HL-60/S4 treated with phorbol 12-myristate 13-acetate at 8.2 ng/mL for 4 days and 3 days (cell line): ENCODE measurements at regions not wholly inside any gene's neighbourhood (a gene's known extent, or its start where the extent isn't known, plus 50 kb on each side); places are given as distances from the start of the nearest gene placed in this dataset.

ENCODE experiments used
- in situ Hi-C: fragments of 300-500 bp; cut with MboI; formaldehyde crosslinking; loops from 2 replicates; pipeline ENCODE4 v1.15.0; 2022; ENCODE audit warnings: low sequenced_read_pairs

DNA sequence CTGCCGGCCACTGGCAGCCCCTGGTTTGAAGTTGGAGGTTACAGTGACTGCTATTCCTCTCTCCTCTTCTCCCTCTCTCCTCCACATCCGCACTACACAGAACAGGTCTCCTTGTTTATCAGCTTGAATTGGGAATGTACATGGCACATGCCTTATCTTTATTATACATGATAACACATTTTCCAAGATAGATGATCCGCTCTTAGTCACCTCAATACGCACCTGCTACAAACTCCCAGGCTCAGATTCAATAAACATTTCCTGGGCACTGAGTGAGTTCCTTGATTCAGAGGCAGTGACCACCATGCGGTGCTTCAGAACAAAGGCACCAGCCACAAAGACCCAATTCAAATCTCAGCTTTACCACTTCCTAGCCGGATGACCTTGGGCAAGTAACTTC is 227.7 kb downstream of the TSHZ3 start:
- in situ Hi-C loops = no loop called here

DNA sequence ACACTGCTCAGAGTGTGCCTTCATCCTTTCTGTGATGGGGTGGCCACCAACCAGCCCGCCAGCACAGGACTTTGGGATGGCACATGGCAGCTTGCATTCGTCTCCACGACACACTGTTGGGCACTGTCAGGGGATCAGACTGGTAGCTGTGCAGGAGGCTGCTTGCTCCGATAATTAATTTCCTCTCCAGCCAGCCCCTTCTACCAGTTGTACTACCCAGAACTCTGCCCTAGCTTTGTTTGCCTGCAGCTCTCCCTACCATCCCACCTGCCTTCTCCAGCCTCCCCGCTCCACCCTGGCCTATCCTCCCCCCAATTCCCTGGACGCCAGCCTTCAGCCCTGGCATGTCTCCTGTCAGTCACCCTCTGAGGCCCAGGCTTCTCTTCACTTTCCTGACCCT is 228.3 kb downstream of the TSHZ3 start:
- in situ Hi-C loops = no loop called here

DNA sequence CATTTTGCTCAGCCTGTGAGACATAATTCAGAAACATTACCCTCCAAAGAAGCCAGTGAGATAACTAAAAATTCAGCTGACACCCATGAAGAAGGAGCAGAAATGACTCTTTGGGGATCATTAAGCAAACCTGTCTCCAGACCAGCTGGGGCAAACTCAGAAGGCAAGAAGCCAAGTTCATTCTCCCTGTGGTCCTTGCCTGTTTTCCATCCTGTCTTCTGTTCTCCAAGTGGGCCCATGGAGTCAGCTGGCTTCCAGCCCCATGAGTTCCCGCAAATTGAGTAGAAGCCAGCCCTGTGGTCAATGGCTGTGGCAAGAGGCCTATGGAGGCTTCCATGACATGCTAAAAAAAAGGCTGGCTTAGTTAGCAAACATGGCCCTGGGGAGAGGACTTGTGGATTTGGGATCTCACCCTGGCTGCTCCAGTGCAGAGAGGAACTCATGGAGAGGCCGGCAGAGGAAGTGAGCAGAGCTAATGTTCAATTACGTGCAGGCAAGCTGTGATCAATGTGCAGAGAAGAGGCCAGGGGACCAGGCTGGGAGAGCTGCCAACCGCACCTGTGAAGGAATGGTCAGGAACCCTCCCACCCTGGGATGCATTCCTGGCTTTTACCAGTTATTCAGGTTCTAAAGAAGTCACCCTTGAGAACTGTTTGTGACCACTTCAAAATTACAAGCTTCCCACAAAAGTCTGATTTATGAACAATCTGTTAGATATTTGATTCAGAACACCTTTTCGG is 229.1 kb downstream of the TSHZ3 start:
- in situ Hi-C loops = no loop called here

DNA sequence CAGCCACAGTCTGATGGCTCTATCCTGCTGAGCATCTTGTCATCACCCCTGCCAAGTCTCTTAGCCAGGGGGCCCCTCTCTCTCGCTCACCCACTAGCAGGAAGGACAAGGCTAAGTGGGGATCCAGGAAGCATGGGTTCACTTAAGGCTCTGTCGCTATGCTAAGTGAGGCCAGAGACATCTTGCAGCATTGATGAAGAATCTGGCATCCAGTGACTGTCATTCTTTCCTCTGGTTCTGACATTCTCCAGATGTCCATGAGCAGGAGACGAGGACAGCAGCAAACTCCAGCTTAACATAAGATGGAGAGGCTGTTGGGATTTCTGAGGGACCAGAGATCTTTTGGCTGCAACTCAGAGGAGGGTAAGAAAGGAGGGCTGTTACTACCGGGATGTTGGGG is 230.2 kb downstream of the TSHZ3 start:
- in situ Hi-C loops = no loop called here

DNA sequence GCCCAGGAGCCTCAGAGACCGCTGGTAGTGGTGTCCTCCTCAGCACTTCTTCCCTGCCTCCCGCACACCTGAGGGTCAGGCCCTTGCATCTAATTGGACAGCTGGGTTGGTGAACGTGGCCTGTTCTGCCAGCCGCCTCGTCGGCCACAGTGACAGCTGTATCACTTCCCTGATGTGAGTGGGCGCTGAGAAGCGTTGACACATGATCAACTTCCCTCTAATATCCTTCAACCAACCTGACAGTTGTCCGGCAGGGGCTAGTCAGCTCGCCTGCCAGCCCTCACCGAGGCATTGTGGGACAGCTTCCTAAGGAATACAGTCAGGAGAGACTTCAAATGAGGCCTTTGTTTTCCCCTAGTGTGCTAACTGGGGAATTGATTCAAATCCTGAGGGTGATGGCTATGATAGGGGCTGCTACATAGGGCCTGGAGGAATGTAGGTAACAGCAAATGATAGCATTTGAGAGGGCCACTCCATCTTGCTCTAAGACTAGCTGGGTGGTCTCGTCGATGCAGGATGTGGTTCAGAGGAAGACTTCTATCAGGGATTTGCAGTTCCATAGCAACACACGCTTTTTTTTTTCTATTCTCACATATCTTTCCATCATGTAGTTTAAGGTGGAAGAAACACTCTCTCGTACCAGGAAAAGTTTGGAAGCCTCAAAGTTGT is 230.8 kb downstream of the TSHZ3 start:
- in situ Hi-C loops = no loop called here

DNA sequence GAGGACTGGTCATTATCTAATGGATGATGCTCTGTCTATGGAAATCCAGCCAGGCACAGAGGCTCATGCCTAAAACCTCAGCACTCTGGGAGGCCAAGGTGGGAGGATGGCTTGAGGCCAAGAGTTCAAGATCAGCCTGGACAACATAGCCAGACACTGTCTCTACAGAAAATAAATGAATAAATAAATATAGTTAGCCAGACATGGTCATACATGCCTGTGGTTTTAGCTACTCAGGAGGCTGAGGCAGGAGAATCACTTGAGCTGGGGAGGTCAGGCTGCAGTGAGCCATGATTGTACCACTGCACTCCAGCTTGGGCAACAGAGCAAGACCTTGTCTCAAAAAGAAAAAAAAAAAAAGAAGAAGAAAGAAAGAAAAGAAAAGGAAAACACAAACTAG is 234.7 kb downstream of the TSHZ3 start:
- in situ Hi-C loops = no loop called here

DNA sequence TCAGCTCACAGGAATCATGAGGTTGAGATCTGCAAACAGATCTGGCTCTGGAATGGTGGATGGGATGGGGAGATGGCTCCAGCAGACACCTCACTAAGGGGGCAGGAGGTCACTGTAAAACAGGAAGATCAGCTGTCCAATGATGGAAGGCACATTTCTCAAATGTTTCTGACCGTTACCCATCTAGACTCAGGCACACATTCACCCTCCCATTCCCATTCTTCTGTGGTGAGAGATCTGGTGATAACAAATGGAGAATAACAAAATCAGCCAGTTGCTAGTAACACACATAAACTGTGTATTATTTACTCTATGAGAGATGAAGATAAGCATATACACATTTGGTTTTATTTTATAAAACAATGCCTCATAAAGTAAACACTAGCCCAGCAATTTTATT is 235.9 kb downstream of the TSHZ3 start:
- in situ Hi-C loops = no loop called here

DNA sequence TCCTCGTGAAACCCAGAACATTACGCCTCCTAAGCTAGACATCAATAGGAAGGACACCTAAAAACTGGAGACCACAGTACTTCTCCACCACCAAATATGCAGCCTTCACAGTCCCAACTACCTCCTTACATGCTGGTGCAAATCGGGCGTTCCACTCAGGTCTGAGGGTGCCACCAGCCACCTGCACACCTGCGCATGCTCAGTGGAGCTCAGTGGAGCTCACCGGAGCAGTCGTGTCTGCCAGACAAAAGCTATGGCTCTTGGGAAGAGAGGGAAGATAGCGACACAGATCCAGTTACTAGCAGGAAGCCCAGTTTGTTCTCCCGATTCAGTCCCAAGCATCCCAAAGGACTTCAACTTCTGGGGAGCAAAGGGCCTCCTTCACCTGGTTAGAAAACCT is 237.1 kb downstream of the TSHZ3 start:
- in situ Hi-C loops = no loop called here

DNA sequence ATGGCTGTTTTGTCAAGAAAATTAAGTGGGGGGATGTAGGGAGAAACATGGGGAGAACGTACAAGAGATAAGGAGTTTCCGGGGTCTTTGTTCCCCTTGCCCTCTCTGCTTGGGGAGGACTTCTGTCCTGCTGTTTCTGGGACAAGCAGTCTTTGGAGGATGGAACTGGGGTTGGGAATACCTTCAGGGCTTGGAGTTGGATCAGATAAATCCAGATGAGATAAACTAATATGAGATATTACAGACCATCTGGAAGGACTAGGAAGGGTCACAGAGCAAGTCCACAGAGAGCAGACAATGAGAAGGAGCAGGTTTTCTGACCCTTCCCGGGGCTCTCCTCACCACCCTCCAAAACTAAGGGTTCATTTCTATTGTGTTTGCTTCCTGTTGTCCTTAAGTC is 237.5 kb downstream of the TSHZ3 start:
- in situ Hi-C loops = no loop called here

DNA sequence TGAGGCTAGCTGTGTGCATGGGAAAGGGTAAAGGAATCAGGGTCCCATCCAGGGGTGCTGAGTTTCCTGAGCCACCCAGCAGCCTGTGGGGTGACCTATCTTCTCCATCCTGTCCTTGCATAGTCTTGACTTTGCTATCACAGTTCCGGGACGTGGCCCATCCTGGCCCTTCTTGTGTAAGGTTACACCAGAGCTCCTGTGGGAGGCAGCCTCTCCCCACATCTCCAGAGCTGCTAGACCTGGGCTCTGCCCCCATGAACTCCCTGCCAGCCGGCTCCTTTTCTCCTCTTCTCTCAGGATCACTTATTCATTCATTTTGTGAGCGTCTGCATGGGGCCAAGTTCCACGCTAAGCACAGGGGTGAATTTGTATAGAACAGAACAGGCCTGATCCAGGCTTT is 238.9 kb downstream of the TSHZ3 start:
- in situ Hi-C loops = no loop called here

DNA sequence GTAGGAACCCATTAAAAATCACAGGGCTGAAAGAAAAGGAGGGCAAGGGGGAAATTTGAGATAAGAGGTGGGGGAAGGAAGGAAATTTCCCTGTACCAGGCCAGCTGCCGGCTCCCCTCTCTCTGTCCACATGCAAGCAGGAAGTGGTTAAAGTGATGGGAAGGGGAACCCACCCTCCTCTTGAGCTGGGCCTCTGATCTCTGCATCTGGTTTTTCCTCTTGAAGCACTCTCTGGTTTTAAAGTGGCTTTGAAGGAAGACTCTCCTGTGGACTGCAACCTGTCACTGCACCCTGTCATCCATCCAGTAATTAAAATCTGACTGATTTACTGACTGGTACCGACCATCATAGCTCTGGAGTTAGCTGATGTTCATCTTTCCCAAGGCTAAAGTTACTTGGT is 239.6 kb downstream of the TSHZ3 start:
- in situ Hi-C loops = no loop called here

DNA sequence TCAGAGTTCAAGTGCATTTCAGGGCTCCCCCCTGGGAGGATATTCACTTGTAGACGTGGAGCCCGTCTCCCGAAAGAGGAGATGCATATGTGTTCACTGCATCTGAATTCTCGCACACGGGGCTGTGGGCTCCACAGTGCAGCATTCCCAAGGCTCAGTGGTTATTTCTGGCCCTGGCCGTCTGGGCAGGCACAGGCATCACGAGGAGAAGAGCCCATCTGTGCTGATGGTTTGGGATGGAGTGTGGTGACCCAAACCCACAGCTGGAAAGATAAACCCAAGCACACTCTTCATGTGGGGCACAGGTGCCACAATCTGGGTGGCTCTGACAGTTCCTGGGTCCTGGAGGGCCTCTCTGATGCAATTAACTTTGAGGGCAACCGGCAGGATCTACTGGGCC is 242.1 kb downstream of the TSHZ3 start:
- in situ Hi-C loops = no loop called here

DNA sequence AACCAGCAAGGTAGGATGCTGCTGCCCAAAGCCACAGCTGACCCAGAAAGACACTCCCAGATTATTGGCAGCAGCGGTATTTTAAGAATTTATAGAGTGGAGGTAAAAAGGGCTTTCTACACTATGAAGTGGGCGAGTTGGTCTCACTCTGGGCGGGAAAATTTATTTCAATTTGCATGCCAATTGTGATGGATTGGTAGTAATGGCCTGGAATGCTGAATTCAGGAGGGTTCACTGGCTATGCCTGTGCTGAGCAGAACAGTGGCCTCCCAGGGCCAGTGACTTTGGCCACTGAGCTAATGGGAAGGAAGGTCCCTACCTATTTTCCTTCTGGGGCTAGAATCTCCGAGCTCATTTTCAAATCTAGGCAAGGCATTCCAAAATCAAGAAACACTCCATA is 243.5 kb downstream of the TSHZ3 start:
- in situ Hi-C loops = no loop called here

DNA sequence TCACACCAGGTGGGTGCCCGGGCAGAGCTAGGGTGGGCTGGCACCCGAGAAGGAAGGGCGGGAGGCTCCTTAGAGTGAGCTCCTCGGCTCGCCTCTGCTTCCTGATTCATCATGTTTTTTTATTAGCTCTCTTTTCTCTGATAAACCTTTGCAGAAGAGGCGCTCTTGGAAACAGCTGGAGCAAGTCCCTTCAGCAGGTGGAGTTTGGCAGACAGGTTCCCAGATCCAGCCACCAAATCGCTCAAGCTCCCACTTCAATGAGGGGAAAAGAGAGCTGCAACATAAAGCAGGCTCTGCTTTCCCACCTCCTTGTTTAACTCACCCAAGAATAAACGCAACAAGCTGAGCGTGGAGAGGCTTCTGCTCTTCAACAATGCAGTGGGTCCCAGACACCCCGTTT is 244.8 kb downstream of the TSHZ3 start:
- in situ Hi-C loops = no loop called here

DNA sequence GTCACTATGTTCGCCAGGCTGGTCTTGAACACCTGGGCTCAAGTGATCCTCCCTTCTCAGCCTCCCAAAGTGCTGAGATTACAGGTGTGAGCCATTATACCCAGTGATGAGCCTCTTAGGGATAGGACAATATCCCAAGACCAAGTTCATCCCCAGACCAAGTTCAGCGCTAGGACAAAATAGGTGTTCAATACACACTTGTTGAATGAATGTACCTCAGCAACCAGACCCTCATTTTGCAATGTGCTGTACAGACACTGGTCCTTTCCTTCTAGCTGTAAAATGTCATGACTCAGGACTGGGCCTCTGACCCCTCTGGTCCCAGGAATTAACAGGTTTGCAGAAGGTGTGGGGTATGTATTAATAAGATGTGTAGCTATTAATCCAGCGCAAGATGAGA is 246.0 kb downstream of the TSHZ3 start:
- in situ Hi-C loops = no loop called here

DNA sequence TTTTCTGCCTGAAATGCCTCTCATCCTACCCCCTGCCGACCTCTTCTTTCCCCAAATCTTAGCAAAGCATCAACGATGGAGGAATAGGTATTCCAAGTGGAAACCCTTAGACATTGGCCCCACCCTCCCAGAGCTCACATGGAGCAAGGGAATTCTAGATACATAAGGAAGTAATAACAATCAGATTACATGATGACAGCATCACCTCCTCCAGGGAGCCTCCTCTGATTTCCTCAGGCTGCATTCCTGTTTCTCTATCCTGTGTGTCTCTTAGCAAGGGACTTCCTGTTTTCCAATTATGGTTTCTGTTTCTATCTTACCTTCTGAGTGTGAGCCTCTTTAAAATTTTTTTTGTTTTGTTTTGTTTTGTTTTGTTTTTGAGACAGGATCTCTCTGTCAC is 246.6 kb downstream of the TSHZ3 start:
- in situ Hi-C loops = no loop called here

DNA sequence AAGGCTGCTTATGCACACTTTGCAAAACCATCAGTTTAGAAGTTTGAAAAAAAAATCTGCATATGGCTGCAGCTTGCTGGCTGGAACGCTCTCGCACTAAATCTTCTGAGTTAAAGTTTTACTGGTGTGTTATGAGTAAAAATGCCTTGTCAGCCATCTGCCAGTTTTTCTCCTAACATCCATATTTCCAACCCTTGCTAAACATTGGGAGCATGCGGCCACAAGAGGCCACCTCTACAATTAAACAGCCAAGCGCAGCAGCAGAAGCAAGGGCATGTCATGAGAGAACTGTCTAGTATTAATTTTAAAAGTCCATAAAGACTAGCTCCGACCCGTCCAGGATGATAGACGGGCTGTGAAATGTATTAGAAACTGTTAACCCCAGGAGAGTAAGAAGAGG is 248.3 kb downstream of the TSHZ3 start:
- in situ Hi-C loops = no loop called here

DNA sequence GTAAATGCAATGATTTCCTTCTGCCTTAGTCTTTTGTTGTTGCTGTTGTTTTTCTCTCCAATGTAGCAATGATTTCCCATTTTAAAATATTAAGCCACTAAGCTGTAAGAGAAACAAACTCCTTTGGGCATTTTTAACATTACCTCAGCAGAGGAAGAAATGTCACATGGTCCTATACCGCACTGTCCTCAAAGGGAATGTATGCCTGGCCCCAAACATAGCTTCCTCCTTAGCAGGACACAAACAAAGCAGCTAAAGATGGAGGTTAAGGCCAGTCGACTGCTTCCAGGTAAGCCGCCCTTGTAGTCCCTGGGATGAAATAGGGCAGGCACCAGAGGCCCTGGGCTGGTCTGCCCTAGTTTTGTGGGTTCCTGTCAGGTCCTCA is 249.0 kb downstream of the TSHZ3 start:
- in situ Hi-C loops = no loop called here

DNA sequence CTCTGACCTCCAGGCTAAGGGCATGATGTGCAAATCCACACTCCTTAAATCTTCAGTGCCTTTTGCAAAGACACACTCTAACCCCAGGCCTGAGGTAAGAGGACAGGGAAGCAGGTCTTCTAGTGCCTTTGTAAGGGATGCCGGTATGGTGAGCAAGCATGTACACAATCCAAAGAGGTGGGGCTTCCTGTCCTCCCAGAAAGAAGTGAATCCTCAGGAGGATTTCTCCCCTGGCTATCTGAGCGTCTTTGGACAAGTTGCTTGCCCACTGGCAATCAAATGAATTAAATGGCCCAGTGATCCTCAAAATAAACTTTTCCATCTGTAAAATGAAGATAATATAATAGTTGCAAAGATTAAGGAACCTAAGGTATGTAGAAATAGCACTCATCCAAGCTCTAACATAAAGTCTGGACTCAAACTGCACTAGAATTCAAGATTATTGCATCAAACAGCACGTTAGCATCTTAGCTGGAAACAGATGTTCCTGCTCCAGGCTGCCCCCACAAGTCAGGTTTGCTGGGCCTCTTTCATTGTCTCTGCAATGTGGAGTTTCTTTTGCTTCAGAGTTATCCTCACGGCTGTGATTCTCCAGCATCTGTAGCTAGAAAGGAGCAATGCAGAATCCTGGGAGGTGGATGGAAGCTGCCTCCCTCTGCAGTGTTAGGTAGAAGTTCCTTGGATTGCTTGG is 249.6 kb downstream of the TSHZ3 start:
- in situ Hi-C loops = no loop called here

DNA sequence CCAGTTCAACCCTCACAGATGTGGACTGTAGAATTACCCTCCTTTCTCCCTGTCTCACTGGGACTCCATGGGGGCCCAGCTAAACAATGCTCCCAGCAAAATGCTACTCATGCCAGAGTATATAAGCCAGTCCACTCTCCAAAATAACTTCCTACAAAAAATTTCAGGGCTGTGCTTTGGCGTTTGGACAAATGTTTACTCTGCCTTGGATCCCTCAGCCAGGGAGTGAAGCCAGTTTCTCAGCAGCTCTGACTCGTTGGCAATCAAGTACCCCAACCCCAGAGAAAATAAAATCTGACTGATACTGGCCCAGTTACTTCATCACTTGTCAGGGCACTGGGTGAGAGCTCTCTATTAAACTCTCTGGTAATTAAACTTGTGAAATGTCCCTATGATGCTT is 250.4 kb downstream of the TSHZ3 start:
- in situ Hi-C loops = no loop called here

DNA sequence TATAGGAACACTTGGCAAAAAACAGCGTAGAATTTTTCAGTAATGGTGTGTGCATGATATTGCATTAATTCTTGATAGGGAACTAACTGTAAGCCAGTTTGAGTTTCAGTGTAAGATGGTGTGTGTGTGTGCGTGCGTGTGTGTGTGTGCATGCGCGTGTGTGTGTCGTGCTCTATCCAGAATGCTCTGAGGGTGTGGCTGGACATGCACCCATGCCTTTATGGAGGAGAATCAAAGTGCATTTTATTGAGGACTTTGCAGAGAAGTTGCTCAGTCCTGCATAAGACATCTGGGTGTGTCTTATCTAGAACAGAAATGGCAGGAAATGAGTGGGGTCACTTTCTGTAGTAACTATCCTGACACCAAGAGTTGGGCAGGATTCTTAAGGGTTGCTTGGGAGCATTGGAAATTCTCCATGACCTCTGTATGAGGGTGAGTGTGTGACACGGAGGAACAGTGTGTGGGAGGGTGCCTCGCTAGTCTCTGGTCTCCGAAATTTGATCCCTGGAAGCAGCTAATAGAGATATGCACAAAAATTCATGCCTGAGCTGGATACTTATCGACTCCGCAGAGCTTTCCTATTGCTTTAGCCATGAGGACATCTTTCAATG is 252.2 kb downstream of the TSHZ3 start:
- in situ Hi-C loops = no loop called here
